GM21619 (cell line): ENCODE measurements at regions not wholly inside any gene's neighbourhood (a gene's known extent, or its start where the extent isn't known, plus 50 kb on each side); places are given as distances from the start of the nearest gene placed in this dataset.
"Not testable (repeated sequence)": the region's sequence is repeated elsewhere in the genome, so short reads cannot be mapped to it uniquely, and the experiment has no call there.

Experiments used
- ATAC-seq: cut with Tn5 transposase; IDR thresholded peaks from one replicate; pipeline ENCODE4 v1.9.1; 2021; ENCODE audit not compliant: unreplicated experiment

GRCh38 chr22:23466351-23466750 lies 113.7 kb downstream of the IGLL1 start:
- ATAC-seq = no peak

- ATAC-seq = not testable (repeated sequence)
Measured at GRCh38 chr22:23464796-23465195, 115.3 kb downstream of the IGLL1 start.

GRCh38 chr22:23460517-23461031 lies 119.5 kb downstream of the IGLL1 start:
- not testable (repeated sequence) for ATAC-seq

GRCh38 chr22:23459645-23460516 lies 120.2 kb downstream of the IGLL1 start:
- not testable (repeated sequence) for ATAC-seq

DNA sequence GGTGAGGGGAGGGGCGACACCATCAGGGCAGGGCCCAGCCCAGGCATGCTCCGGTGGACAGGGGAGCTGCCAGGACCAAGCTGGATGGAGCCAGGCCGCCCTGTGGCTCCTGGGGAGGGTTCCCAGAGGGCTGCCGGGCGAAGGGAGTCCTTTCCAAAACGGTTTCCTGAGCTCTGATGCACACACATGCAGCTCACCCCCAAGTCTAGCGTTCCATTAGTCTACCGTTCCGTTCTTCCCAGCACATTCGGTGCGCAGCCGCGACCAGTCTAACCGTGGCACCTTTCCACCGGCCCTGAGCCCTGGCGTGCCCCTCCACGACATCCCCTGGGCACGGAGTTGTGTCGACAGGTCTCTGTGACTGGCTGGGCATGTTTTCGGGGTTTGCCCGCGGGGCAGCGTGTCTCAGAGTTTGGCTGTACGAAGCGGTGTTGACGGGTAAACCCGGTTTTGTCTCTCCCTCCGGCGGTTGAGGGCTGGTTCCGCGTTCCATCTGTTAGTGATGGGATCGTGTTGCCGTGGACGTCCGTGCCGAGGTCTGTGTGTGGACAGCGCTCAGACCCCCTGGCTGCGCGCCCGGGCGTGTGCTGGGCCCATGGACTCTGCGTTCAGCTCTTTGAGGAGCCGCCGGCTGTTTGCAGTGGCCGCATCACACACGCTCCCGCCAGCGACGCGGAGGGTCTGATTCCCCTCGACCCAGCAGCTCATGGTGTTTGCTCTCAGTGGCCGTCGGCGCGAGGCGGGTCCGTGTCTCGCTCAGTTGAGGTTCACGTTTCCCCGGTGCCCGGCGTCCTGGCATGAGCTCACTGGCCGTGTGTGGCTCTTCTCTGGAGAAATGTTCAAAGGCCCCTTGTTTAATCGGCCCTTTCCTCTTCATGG lies 121.2 kb downstream of the IGLL1 start:
- ATAC-seq = no peak

DNA sequence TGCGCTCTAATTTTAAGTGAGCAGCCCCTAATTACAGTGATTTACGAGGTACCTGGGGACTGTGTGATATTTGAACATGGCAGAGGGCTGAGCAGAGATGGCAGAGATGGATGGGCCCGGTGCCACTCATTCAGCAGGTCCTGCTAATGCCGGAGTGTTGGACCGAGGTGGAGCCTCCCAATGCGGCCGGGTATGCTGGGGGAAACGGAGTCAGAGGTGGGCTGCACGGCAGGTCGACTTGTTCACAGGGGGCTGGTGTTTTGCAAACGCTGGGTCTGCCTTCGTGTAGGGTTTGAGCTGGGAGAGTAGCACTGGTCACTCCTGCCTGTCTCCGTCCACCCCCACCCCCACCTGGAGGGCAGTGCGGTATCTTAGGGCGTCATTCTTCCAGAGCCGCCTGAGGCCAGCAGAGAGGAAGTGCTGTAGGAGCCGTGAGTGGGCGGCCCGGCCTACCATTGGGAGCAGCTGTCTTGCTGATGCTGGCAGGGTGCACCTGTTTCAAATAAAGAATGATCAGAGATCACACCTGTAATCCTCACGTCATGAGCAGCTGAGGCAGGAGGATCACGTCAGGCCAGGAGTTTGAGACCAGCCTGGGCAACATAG lies 122.6 kb downstream of the IGLL1 start:
- no peak for ATAC-seq

- ATAC-seq = not testable (repeated sequence)
Measured at GRCh38 chr22:23456666-23457379, 123.3 kb downstream of the IGLL1 start.

DNA sequence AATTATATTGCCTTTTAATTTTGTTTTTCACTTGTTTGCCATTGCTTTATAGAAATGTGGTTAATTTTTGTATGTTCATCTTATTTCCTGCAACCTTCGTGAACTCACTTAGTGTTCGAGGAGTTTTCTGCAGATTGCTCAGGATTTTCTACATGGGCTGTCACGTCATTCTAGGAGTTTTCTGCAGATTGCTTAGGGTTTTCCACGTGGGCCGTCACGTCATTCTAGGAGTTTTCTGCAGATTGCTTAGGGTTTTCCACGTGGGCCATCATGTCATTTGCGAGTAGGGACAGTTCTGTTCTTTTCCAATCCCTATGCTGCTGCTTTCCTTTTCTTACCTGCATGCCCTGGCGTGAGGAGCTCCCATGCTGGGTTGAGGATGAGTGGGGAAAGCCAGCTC lies 125.7 kb downstream of the IGLL1 start:
- not testable (repeated sequence) for ATAC-seq

- no peak for ATAC-seq
Measured at GRCh38 chr22:23453277-23453676, 126.8 kb downstream of the IGLL1 start.

DNA sequence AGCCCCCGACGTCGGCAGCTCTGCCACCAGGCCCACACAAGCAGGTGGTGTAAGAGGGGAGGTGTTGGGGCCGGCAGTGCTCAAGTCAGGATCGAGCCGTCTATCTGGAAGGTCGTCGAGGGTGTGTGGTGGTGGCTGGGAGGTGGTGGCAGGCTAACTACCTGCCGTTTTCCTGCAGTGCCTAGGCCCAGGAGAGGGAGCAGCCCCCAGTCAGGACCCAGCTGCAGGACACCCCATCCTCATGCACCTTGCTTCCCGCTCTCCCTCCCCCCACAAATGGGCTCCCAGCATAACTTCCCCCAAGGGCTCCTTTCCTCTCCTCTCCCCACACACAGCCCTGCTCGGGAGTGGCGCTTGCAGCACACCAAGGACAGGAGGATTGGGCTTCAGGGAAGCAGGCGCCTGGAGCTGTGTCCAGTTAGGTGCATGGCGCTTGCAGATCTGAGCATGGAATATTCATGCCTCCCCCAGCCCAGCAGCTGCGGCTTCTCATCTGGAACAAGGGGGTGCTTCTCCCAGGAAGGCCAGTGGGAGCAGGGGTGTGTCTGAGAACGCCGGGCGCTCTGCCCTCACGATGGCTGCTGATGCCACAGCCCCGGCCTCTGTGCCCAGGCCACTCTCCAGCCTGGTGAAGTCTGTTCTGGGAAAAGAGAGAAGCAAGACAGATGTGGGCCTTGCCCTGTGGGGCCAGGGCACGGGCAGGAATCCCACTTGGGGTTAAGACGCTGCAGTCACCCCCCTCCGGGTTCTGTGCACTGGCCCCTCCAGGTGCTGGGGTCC lies 127.7 kb downstream of the IGLL1 start:
- ATAC-seq = no peak

DNA sequence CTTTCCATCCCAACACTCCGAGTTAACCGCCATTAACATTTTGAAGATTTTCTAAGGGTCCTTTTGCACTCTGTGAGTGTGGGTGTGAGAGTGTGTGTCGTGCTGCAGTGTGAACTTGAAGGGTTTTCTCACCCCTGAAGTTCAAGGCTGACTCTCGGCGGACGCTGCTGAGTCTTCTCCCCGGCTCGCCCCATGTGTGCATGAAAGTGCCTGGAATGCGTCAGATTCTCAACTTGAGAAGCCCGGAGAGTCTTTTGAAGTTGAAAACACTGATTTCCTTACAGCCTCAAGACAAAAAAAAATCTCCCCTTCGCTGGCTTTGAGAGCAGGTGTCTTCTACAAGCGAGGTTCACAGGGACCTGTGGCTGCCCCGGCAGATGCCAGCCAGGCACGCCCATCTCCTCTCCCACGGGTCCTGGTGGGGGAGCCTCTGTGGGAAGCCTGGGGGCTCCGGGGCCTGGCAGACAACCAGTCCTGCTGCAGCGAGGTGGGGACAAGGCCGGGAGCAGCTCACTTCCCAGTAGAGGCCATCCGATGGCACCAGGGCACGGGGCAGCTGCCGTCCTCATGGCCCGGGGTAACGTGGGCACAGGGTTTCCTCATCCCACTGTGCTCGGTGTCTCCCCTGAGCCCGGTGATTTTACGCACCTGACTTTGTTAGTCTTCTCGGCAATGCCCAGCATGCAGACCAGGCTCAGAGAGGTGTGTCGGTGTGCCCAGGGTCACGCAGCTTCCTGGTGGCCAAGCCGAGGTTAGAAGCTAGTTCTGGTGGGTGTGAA lies 128.4 kb downstream of the IGLL1 start:
- not testable (repeated sequence) for ATAC-seq

DNA sequence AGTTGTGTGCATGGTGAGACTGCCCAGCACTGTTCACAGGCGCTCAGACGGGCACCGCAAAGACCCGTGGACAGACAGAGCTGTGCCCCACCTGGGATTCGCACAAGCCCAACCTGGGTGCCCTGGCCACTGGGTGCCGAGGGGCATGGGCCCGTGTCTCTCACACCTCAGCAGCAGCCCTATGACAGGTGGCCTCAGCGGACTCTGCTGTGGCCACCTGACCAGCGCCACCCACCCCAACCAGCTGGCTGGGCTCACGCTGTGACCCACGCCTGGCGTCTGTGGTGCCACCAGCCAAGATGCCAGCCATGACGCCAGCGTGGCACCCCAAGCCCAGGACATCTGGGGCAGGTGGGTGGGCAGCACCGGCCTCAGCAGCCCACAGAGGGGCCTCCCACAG lies 129.3 kb downstream of the IGLL1 start:
- not testable (repeated sequence) for ATAC-seq

GRCh38 chr22:23450434-23450795 lies 129.7 kb downstream of the IGLL1 start:
- no peak for ATAC-seq

GRCh38 chr22:23449748-23450433 lies 130.2 kb downstream of the IGLL1 start:
- ATAC-seq = not testable (repeated sequence)

- not testable (repeated sequence) for ATAC-seq
Measured at GRCh38 chr22:23448499-23449288, 131.4 kb downstream of the IGLL1 start.

- ATAC-seq = no peak
Measured at GRCh38 chr22:23446796-23447350, 133.2 kb downstream of the IGLL1 start.

DNA sequence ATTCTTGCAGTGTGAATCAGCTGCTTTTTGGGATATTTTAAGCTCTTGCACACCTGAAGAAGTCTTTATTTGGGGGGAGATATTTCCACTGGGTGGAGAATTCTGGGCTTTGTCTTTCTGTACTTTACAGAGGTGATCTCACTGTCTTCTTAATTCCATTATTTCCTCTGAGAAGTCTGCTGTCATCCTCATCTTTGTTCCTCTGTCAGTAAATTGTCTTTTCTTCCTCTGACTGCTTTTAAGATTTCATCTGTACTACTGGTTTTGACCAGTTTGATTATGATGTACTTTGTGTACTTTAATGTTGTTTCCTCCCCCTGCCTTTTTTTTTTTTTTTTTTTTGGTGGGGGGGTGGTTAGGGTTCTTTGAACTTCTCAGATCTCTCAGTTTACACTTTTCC lies 133.9 kb downstream of the IGLL1 start:
- ATAC-seq = not testable (repeated sequence)
